B cell (primary cell): ENCODE measurements at regions not wholly inside any gene's neighbourhood (a gene's known extent, or its start where the extent isn't known, plus 50 kb on each side); places are given as distances from the start of the nearest gene placed in this dataset.

ENCODE experiments used
- ATAC-seq: fragments of 200-7000 bp; cut with Tn5 transposase; one replicate; pipeline ENCODE4 v1.10.0; 2021; ENCODE audit warnings: low read depth, mild to moderate bottlenecking, moderate number of reproducible peaks, moderate library complexity
- CTCF ChIA-PET: fragments of 350-600 bp; sonication (Branson Sonifier 250); formaldehyde crosslinking; loops from one replicate; lab custom pipeline; 2021; ENCODE audit warnings: antibody characterized with exemption, inconsistent platforms; lab: Charles Lee
- POLR2A ChIA-PET: fragments of 350-600 bp; sonication (Branson Sonifier 250); formaldehyde crosslinking; loops from one replicate; lab custom pipeline; 2021; ENCODE audit warnings: antibody characterized with exemption; lab: Charles Lee
- DNase-seq: peaks from one replicate; pipeline ENCODE4 v3.0.0; 2013
- H2AFZ ChIP-seq: 2 replicates; pipeline ENCODE4 v1.6.1; 2012; ENCODE audit warnings: mild to moderate bottlenecking, low read depth, low read length; ENCODE audit not compliant: insufficient read depth, poor library complexity, severe bottlenecking
- H3K27ac ChIP-seq, 2 donors: 1 replicate in 1 of 2; 2 replicates in 1 of 2; pipeline ENCODE4 v1.5.1; 2012 to 2013; ENCODE audit warnings: low read length in 2 of 2, mild to moderate bottlenecking in 2 of 2, moderate library complexity in 1 of 2
- H3K27me3 ChIP-seq, 4 experiments: fragments of 200-600 bp in 1 of 4; sonication (generic) in 1 of 4; replicated peaks in 1 of 4; 1 replicate in 2 of 4; 2 replicates in 2 of 4; pipeline versions ENCODE4 v1.6.1 to v1.7.0; 2013 to 2016; ENCODE audit warnings: low read length in 3 of 4, mild to moderate bottlenecking in 2 of 4, mixed read lengths in 1 of 4, moderate library complexity in 1 of 4; ENCODE audit not compliant: insufficient read depth in 4 of 4, control insufficient read depth in 3 of 4; ENCODE audit errors: control extremely low read depth in 1 of 4
- H3K36me3 ChIP-seq, 2 experiments: replicated peaks in 1 of 2; 1 replicate in 1 of 2; 2 replicates in 1 of 2; pipeline versions ENCODE4 v1.6.1 to v1.7.1; 2013; ENCODE audit warnings: low read length in 1 of 2; ENCODE audit not compliant: insufficient read depth in 2 of 2, control insufficient read depth in 1 of 2; ENCODE audit errors: control extremely low read depth in 1 of 2, extremely low read depth in 1 of 2
- H3K4me1 ChIP-seq, 2 donors: fragments of 200-600 bp in 1 of 2; sonication (generic) in 1 of 2; 1 replicate in 1 of 2; 2 replicates in 1 of 2; pipeline versions ENCODE4 v1.5.1 to v1.6.1; 2013 to 2017; ENCODE audit warnings: low read length in 2 of 2; ENCODE audit not compliant: control insufficient read depth in 2 of 2, insufficient read depth in 2 of 2
- H3K4me2 ChIP-seq: replicated peaks from 2 replicates; pipeline ENCODE3; 2012; ENCODE audit warnings: mild to moderate bottlenecking, low read depth, low read length; ENCODE audit not compliant: poor library complexity, severe bottlenecking
- H3K4me3 ChIP-seq, 5 experiments: fragments of 200-600 bp in 1 of 5; sonication (generic) in 1 of 5; 1 replicate in 3 of 5; 2 replicates in 2 of 5; pipeline versions ENCODE4 v1.5.1 to v1.7.0; 2011 to 2016; ENCODE audit warnings: low read length in 4 of 5, mild to moderate bottlenecking in 4 of 5, low read depth in 2 of 5, control low read depth in 1 of 5, moderate library complexity in 1 of 5; ENCODE audit not compliant: insufficient read depth in 1 of 5; ENCODE audit errors: control extremely low read depth in 1 of 5, extremely low read depth in 1 of 5
- H3K79me2 ChIP-seq: fragments of 200-600 bp; sonication (generic); one replicate; pipeline ENCODE4 v1.6.0; 2016; ENCODE audit warnings: low read length; ENCODE audit not compliant: control insufficient read depth, insufficient read depth
- H3K9ac ChIP-seq: fragments of 200-600 bp; sonication (generic); 2 replicates; pipeline ENCODE4 v1.6.1; 2017; ENCODE audit warnings: mild to moderate bottlenecking, low read length, moderate library complexity
- H3K9me3 ChIP-seq, 3 donors: one replicate each; pipeline versions ENCODE4 v1.6.1 to v1.7.1; 2013; ENCODE audit warnings: low read length in 2 of 3; ENCODE audit not compliant: control insufficient read depth in 2 of 3, insufficient read depth in 1 of 3; ENCODE audit errors: control extremely low read depth in 1 of 3
- H4K20me1 ChIP-seq: 2 replicates; pipeline ENCODE4 v1.6.0; 2012; ENCODE audit warnings: mild to moderate bottlenecking, low read length; ENCODE audit not compliant: insufficient read depth, control insufficient read depth, poor library complexity, severe bottlenecking
- H3K27ac Mint-ChIP-seq: one replicate; pipeline ENCODE4 v1.8.0; 2021; ENCODE audit warnings: mixed read lengths
- H3K27me3 Mint-ChIP-seq: one replicate; pipeline ENCODE4 v1.8.0; 2021; ENCODE audit warnings: mixed read lengths
- H3K4me1 Mint-ChIP-seq: one replicate; pipeline ENCODE4 v1.8.0; 2021; ENCODE audit warnings: mixed read lengths
- H3K4me3 Mint-ChIP-seq: one replicate; pipeline ENCODE4 v1.8.0; 2021; ENCODE audit warnings: mixed read lengths
- H3K9me3 Mint-ChIP-seq: one replicate; pipeline ENCODE4 v1.8.0; 2022; ENCODE audit warnings: mixed read lengths; ENCODE audit not compliant: insufficient read depth
- CTCF ChIP-seq: fragments of 200-600 bp; IDR thresholded peaks from one replicate; pipeline ENCODE4 v1.8.0; 2022; ENCODE audit warnings: antibody characterized with exemption, mild to moderate bottlenecking
- EZH2 ChIP-seq: IDR thresholded peaks from 2 replicates; pipeline ENCODE4 v1.6.1; 2012; ENCODE audit warnings: borderline replicate concordance, low read depth, mild to moderate bottlenecking, moderate library complexity, low read length; ENCODE audit not compliant: insufficient read depth, poor library complexity, severe bottlenecking
- WGBS: methylation state at CpG from one replicate; pipeline ENCODE4 v1.1.5; 2013; ENCODE audit warnings: missing lambda C conversion rate; ENCODE audit not compliant: insufficient coverage; 5-methylcytosine and 5-hydroxymethylcytosine counted together
- intact Hi-C: fragments of 100-400 bp; cut with micrococcal nuclease; formaldehyde crosslinking; loops from one replicate; pipeline ENCODE4 v1.10.0; 2022

DNA sequence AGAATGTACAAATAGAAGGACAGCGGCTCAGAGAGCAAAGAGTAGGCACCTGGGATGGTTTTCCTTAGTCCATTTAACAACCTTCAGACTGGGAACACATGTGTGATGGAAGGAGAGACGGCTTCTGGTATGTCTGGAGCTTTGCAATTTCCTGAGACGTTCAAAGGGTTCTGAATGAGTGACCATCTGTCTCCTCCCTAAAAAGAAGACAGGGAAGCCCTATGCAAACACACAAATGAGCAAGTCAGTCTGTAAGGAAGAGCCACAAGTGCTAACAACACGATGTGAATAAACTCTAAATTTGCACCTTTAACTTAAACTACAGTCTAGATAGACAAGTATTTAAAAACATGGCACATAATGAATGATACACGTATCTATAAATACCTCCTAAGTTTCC, 391.0 kb downstream of the ICE1 start:
- H3K9me3 ChIP-seq: no peaks in the 10 kb centered on the region
- ChIA-PET POLR2A (no interaction called here), CTCF (interaction anchor here (0.7 kb wide), 1 partner anchor 29 kb away, joined by 3 read pairs; no protein-coding TSS in a partner anchor)
- H4K20me1 ChIP-seq: no peaks in the 10 kb centered on the region
- DNase-seq: no peak
- H3K79me2 ChIP-seq: no peaks in the 10 kb centered on the region
- no peak for ATAC-seq
- no CpG with 5 or more reads among the region's 5 CpGs for WGBS
- H3K4me2 ChIP-seq: no peak overlapping the region
- H3K4me3 ChIP-seq: no peak overlapping the region
- no peak overlapping the region for H3K9ac ChIP-seq
- Mint-ChIP-seq H3K27me3 (peaks cover 3% of the 10 kb centered on the region), H3K9me3 (no peaks in the 10 kb centered on the region), H3K27ac (no peak overlapping the region), H3K4me1 (no peaks in the 10 kb centered on the region), H3K4me3 (no peak overlapping the region)
- no peak for TF ChIP-seq EZH2
- TF ChIP-seq CTCF: no peak
- no peaks in the 10 kb centered on the region for H3K4me1 ChIP-seq
- no peaks in the 10 kb centered on the region for H3K27me3 ChIP-seq
- intact Hi-C loops: no loop called here
- no peaks in the 10 kb centered on the region for H3K36me3 ChIP-seq
- no peak overlapping the region for H2AFZ ChIP-seq
- H3K27ac ChIP-seq: no peak overlapping the region

DNA sequence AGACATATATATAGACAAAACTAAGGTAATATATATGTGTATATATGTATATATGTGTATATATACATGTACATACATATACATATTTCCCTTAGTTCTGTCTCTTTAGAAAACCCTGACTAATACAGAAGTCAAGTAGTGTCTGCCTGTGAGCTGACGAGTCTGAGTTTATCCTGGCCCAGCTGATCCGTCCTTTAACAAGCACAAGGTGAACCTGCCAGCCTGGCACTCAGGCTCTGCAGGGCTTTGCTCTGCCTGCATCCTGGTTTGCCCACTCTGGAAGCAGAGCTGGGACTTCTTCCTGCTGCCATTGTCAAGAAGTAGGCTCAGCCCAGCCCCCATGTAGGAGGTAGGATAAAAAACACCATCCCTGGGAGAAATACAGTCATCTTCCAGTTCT, 388.0 kb downstream of the ICE1 start:
- H3K9me3 Mint-ChIP-seq: no peaks in the 10 kb centered on the region
- H3K27me3 Mint-ChIP-seq: peaks cover 3% of the 10 kb centered on the region
- Histone ChIP-seq H3K36me3 (no peaks in the 10 kb centered on the region), H4K20me1 (no peaks in the 10 kb centered on the region), H2AFZ (no peak overlapping the region), H3K9me3 (no peaks in the 10 kb centered on the region), H3K4me3 (no peak overlapping the region), H3K9ac (no peak overlapping the region), H3K4me1 (no peaks in the 10 kb centered on the region), H3K27me3 (no peaks in the 10 kb centered on the region), H3K27ac (no peak overlapping the region), H3K79me2 (no peaks in the 10 kb centered on the region), H3K4me2 (no peak overlapping the region)
- DNase-seq: no peak
- TF ChIP-seq EZH2: no peak
- no peak for TF ChIP-seq CTCF
- no peak overlapping the region for H3K27ac Mint-ChIP-seq
- CTCF ChIA-PET: no interaction called here
- intact Hi-C loops: no loop called here
- POLR2A ChIA-PET: no interaction called here
- H3K4me3 Mint-ChIP-seq: no peak overlapping the region
- no peaks in the 10 kb centered on the region for H3K4me1 Mint-ChIP-seq
- ATAC-seq: no peak
- 61% methylated on average over 2 of the region's 2 CpGs for WGBS
